IPS DF 19.7 (cell line): ENCODE measurements at regions not wholly inside any gene's neighbourhood (a gene's known extent, or its start where the extent isn't known, plus 50 kb on each side); places are given as distances from the start of the nearest gene placed in this dataset.

Experiments used
- DNase-seq: peaks from one replicate; pipeline ENCODE4 v3.0.0-alpha.2; 2013; ENCODE audit warnings: low read depth, low spot score

DNA sequence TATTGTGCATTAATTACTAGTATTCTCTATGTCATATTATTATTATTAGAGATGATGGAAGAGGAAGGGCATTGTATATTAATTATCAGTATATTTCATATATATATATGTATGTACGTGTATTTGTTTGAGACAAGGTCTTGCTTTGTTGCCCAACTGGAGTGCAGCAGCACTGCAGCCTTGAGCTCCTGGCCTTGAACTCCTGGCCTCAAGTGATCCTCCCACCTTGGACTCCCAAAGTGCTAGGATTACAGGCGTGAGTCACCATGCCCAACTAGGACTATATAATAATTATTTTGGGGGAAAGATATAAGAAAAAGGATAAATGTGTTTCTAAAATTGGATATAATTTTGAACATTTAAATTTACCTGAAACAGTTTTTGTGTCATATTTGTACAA, 63.2 kb upstream of the USP24 start:
- DNase-seq: no peak

DNA sequence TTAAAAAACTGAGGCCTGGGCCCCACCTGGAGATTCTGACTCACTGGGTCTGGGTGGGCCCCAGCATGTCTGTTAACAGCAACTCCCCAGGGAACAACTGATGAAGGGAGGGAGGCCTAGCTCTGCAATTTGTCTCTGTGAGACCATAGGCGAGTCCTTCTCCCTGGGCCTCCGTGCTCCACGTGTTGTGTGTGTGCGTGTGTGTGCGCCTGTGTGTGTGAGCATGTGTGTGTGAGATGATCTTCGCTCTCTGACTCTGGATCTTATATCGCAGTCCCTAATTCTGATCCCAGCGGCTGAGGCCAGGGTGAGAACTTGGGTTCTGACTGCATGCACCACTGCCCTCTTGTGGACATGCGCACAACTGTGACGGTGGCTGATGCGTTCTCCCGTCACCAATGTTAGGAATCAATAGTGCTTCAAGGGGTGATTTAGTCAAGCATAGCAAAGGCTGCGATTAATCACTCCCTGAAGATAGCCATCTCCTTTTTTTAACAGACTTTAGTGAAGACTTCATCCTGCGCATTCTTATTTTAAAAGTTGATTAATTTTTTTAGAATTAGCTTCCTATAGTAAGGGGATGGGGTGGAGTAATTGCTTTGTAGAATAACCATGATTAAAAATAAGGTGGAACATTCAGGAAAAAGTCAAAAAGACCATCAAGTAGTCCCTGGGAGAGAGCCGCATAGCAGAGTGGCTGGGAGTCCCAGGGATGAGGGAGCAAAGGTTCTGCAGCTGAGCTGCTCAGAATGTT, 62.4 kb upstream of the USP24 start:
- peak; percentile 76 for DNase-seq

DNA sequence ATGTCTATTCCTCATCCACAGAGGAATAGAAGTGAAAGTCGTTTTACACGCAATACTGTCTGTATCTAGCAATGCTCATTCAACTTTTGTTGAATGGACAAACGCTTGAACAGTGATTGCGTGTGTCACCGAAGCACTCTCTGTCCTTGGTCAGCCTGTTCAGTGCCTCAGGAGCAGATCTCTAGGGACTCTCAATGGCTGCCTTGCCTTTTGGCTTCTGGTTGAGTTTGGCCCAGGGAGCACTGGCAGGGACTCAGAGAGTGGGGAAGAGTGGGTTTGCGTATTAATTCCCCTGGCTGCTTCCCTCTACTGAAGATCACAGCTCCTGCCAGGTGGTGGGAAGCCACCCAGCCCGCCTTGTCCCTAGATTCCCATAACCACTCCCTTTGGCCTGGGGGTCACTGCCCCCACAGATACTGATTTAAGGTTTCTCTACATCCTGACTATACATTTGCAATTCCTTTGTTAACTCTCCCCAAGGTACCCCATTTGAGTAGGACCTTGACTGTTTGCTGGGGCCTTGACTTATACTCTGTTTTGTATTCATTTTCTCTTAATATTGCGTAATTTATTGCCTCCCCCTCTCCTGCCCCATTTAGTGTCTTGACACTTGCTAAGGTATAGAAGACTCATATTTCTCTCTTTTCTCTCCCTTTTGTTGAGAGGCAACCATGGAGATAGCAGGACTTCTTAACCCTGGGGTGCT, 61.7 kb upstream of the USP24 start:
- no peak for DNase-seq

DNA sequence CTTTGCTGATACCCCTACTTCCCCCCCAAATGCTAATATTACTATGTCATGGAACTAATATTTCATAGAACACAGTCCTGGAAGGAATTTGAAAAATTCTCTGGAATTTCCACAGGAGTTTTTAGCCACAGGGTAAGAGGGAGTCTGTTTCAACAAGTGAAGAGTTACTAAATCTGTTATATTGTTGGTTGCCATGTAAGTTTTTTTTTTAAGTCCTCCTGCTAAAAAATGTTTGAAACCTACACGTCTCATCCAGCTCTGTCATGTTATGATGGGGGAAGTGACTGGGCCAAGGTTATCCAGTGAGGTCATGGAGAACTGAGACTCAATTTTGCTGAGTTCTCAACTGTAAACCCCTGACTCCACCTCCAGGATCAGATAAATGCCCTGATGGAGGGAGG, 60.8 kb upstream of the USP24 start:
- no peak for DNase-seq

DNA sequence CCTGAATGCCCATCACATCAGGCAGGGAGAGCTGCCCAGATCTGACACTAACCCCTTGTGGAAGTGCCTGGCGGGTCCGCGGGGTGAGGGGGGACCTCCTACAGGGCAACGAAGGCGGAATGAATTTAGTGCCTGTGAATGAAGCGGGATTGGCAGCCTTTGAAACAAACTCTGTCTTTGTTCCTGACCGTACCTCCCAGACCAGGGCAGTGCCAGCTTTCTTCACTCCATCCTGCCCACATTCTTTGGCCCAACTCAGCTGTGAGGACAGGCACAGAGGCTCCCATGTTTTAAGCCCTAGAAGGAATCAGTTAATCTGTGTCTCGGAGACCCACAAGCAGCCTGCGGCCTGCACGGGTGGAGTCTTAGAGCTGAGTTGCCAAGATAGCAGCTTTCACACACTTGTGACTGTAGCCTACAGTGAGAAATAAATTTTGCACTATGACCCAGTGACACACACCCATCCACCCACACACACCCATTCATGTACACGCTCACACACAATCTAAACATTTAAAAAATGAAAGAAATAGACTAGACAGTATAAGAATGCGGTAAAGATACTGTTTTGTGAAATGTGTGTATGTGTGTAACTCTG, 60.1 kb upstream of the USP24 start:
- no peak for DNase-seq

DNA sequence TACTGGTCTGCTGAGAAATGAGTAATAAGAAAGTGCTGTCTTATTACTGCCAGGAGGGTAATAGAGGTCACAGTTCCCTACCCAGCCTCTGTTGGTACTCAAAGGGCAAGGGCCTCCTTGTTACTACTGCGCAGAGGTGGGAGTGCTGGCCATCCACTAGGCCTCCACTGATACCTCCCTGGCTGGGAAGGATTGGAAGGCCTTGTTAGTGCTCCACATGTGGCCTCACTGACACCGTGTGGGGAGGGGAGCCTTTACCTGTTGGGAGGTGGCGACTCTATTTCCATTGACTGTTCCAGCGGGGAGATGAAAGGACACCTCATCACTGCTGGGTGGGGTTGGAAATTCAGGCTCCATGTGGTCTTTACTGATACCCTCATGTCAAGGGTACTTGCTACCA, 57.8 kb upstream of the USP24 start:
- no peak for DNase-seq
